SK-N-SH (cell line): ENCODE measurements at regions not wholly inside any gene's neighbourhood (a gene's known extent, or its start where the extent isn't known, plus 50 kb on each side); places are given as distances from the start of the nearest gene placed in this dataset.

Experiments used
- CTCF ChIA-PET: fragments of 300-600, 350-600 bp; formaldehyde crosslinking; extraction: SDS; loops from one replicate; lab custom pipeline; 2021; lab: Yijun Ruan, JAX
- POLR2A ChIA-PET: fragments of 350-600 bp; sonication (Branson Sonifier 250); formaldehyde crosslinking; extraction: SDS; loops from one replicate; lab custom pipeline; 2020; ENCODE audit warnings: antibody characterized with exemption, inconsistent platforms; lab: Yijun Ruan, JAX
- DNase-seq: peaks from one replicate; pipeline ENCODE4 v3.0.0; 2012
- H2AFZ ChIP-seq: fragments of 200-600 bp; sonication (generic); 2 replicates; pipeline ENCODE4 v1.8.1; 2016; ENCODE audit warnings: antibody characterized with exemption, mild to moderate bottlenecking, low read depth
- H3F3A ChIP-seq: fragments of 200-600 bp; sonication (generic); replicated peaks from 2 replicates; pipeline ENCODE3; 2016; ENCODE audit warnings: antibody characterized with exemption, mild to moderate bottlenecking; ENCODE audit not compliant: insufficient read depth
- H3K27ac ChIP-seq, 2 experiments: fragments of 200-500 bp in 1 of 2; fragments of 200-600 bp in 1 of 2; sonication (Bioruptor generic) in 1 of 2; sonication (generic), shearing (Covaris generic) in 1 of 2; 2 replicates each; pipeline versions ENCODE4 v1.5.1 to v1.6.1; 2014 to 2016; ENCODE audit warnings: low read depth in 2 of 2, inconsistent platforms in 1 of 2, low read length in 1 of 2, mild to moderate bottlenecking in 1 of 2, mixed read lengths in 1 of 2
- H3K27me3 ChIP-seq: fragments of 200-600 bp; sonication (generic), shearing (Covaris generic); 2 replicates; pipeline ENCODE4 v1.6.1; 2016; ENCODE audit warnings: mixed run types; ENCODE audit not compliant: insufficient read depth
- H3K36me3 ChIP-seq, 2 experiments: fragments of 200-500 bp in 1 of 2; fragments of 200-600 bp in 1 of 2; sonication (Bioruptor generic) in 1 of 2; sonication (generic) in 1 of 2; replicated peaks in 1 of 2; 2 replicates each; pipeline versions ENCODE3 to v1.5.1; 2014 to 2016; ENCODE audit warnings: low read length in 1 of 2, mild to moderate bottlenecking in 1 of 2; ENCODE audit not compliant: insufficient read depth in 2 of 2, control insufficient read depth in 1 of 2
- H3K4me1 ChIP-seq, 2 experiments: fragments of 200-500 bp in 1 of 2; fragments of 200-600 bp in 1 of 2; sonication (Bioruptor generic) in 1 of 2; sonication (generic), shearing (Covaris generic) in 1 of 2; 2 replicates each; pipeline versions ENCODE4 v1.5.1 to v1.6.1; 2014 to 2016; ENCODE audit warnings: low read depth in 1 of 2, low read length in 1 of 2, mixed run types in 1 of 2; ENCODE audit not compliant: insufficient read depth in 2 of 2, control insufficient read depth in 1 of 2
- H3K4me2 ChIP-seq: fragments of 200-600 bp; sonication (generic), shearing (Covaris generic); 2 replicates; pipeline ENCODE4 v1.6.1; 2017; ENCODE audit warnings: mixed run types
- H3K4me3 ChIP-seq, 2 experiments: fragments of 200-500 bp in 1 of 2; fragments of 200-600 bp in 1 of 2; sonication (Bioruptor generic) in 1 of 2; sonication (generic), shearing (Covaris generic) in 1 of 2; 2 replicates each; pipeline versions ENCODE4 v1.5.1 to v1.8.1; 2014 to 2016; ENCODE audit warnings: low read depth in 2 of 2, inconsistent platforms in 1 of 2, low read length in 1 of 2, mild to moderate bottlenecking in 1 of 2, mixed read lengths in 1 of 2, moderate library complexity in 1 of 2
- H3K79me2 ChIP-seq: fragments of 200-600 bp; sonication (generic); 2 replicates; pipeline ENCODE4 v1.8.1; 2017; ENCODE audit warnings: mild to moderate bottlenecking; ENCODE audit not compliant: insufficient read depth
- H3K9ac ChIP-seq: fragments of 200-600 bp; sonication (generic); 2 replicates; pipeline ENCODE4 v1.6.1; 2017; ENCODE audit warnings: mixed run types
- H3K9me2 ChIP-seq: fragments of 200-600 bp; sonication (generic); 2 replicates; pipeline ENCODE4 v1.6.1; 2017; ENCODE audit warnings: mixed run types
- H3K9me3 ChIP-seq: fragments of 200-600 bp; sonication (generic); 2 replicates; pipeline ENCODE4 v1.6.1; 2017; ENCODE audit warnings: mixed run types, mild to moderate bottlenecking, moderate library complexity
- H4K20me1 ChIP-seq: fragments of 200-600 bp; sonication (generic); 2 replicates; pipeline ENCODE4 v1.6.1; 2017; ENCODE audit warnings: mild to moderate bottlenecking, mixed run types; ENCODE audit not compliant: insufficient read depth
- ELF1 ChIP-seq: IDR thresholded peaks from 2 replicates; pipeline ENCODE4 v1.4.0; 2012
- EP300 ChIP-seq, 2 experiments: IDR thresholded peaks; 2 replicates each; pipeline versions ENCODE4 v1.4.0 to v1.6.1; 2012; ENCODE audit warnings: borderline replicate concordance in 1 of 2, low read depth in 1 of 2, low read length in 1 of 2
- EZH2phosphoT487 ChIP-seq: fragments of 200-600 bp; sonication (generic); IDR thresholded peaks from 2 replicates; pipeline ENCODE4 v1.6.1; 2017; ENCODE audit warnings: low read depth, mixed run types, mild to moderate bottlenecking, antibody characterized with exemption, moderate library complexity, borderline replicate concordance
- FOSL2 ChIP-seq: IDR thresholded peaks from 2 replicates; pipeline ENCODE4 v1.4.0; 2012; ENCODE audit warnings: low read depth, mild to moderate bottlenecking, moderate library complexity, borderline replicate concordance
- FOXJ3 ChIP-seq: sonication (generic); formaldehyde crosslinking; IDR thresholded peaks from 2 replicates; pipeline ENCODE4 v1.5.1; 2020; ENCODE audit warnings: mild to moderate bottlenecking, missing genetic modification reagents
- GATA2 ChIP-seq: sonication (generic); formaldehyde crosslinking; IDR thresholded peaks from 2 replicates; pipeline ENCODE4 v1.5.0; 2020; ENCODE audit warnings: mild to moderate bottlenecking, missing genetic modification reagents
- IRF3 ChIP-seq: fragments of 150-350 bp; IDR thresholded peaks from 2 replicates; pipeline ENCODE4 v1.6.1; 2016; ENCODE audit warnings: mild to moderate bottlenecking, low read depth, low read length
- JUND ChIP-seq: IDR thresholded peaks from 2 replicates; pipeline ENCODE4 v1.4.0; 2012
- MEF2A ChIP-seq: IDR thresholded peaks from 2 replicates; pipeline ENCODE4 v1.4.0; 2012; ENCODE audit warnings: low read depth, borderline replicate concordance
- MXI1 ChIP-seq: IDR thresholded peaks from 2 replicates; pipeline ENCODE4 v1.6.1; 2012; ENCODE audit warnings: mild to moderate bottlenecking, low read depth, low read length, improper control_type of control experiment
- NRF1 ChIP-seq: IDR thresholded peaks from 2 replicates; pipeline ENCODE4 v1.6.1; 2012; ENCODE audit warnings: low read depth, mild to moderate bottlenecking, low read length
- PBX3 ChIP-seq: IDR thresholded peaks from 2 replicates; pipeline ENCODE4; 2012
- RXRA ChIP-seq: IDR thresholded peaks from 2 replicates; pipeline ENCODE4 v1.4.0; 2012; ENCODE audit warnings: low read depth, mild to moderate bottlenecking, borderline replicate concordance
- SMC3 ChIP-seq: IDR thresholded peaks from 2 replicates; pipeline ENCODE4 v1.6.1; 2012; ENCODE audit warnings: low read depth, low read length, improper control_type of control experiment
- TAF1 ChIP-seq: IDR thresholded peaks from 2 replicates; pipeline ENCODE4 v1.6.1; 2012; ENCODE audit warnings: low read depth, mild to moderate bottlenecking, low read length, moderate library complexity, borderline replicate concordance
- USF2 ChIP-seq: fragments of 150-350 bp; IDR thresholded peaks from 2 replicates; pipeline ENCODE4 v1.6.1; 2017; ENCODE audit warnings: antibody characterized with exemption, low read length, low read depth, borderline replicate concordance
- ZBTB33 ChIP-seq: IDR thresholded peaks from 2 replicates; pipeline ENCODE4 v1.4.0; 2012; ENCODE audit warnings: low read depth, borderline replicate concordance
- WGBS: methylation state at CpG from one replicate; pipeline ENCODE4 v1.1.6; 2017; ENCODE audit warnings: low lambda C conversion rate; 5-methylcytosine and 5-hydroxymethylcytosine counted together

GRCh38 chr1:194073833-194074232 lies 887.4 kb upstream of the B3GALT2 start:
- POLR2A ChIA-PET, result no interaction called here
- H3K9me3 ChIP-seq, result no peaks in the 10 kb centered on the region
- no peaks in the 10 kb centered on the region for H3K9me2 ChIP-seq
- CTCF ChIA-PET, result no interaction called here
- H3K36me3 ChIP-seq, result no peaks in the 10 kb centered on the region
- H3K79me2 ChIP-seq, result no peaks in the 10 kb centered on the region
- H2AFZ ChIP-seq, result no peak overlapping the region
- no peak overlapping the region for H3K9ac ChIP-seq
- no peak for DNase-seq
- H3K4me3 ChIP-seq, result no peak overlapping the region
- no peak overlapping the region; a peak in 1 of 4 replicates for H3K27ac ChIP-seq
- 17% methylated on average over 3 of the region's 3 CpGs for WGBS
- H3F3A ChIP-seq, result no peaks in the 10 kb centered on the region
- H3K4me2 ChIP-seq, result no peak overlapping the region
- no peak for TF ChIP-seq RXRA
- peak; percentile 45; the same call in 1 of the 2 replicates for TF ChIP-seq GATA2 (CRISPR knock-in tag)
- TF ChIP-seq EZH2phosphoT487, result no peak
- no peaks in the 10 kb centered on the region for H4K20me1 ChIP-seq
- H3K4me1 ChIP-seq, result peaks cover 0 to 9% of the 10 kb centered on the region in 2 experiments; a peak in 2 of 4 replicates
- H3K27me3 ChIP-seq, result no peaks in the 10 kb centered on the region

- no peaks in the 10 kb centered on the region for H3K9me2 ChIP-seq
- no peaks in the 10 kb centered on the region for H3K9me3 ChIP-seq
- no peaks in the 10 kb centered on the region for H3K79me2 ChIP-seq
- peak; percentile 4 for DNase-seq
- H3K27ac ChIP-seq, result no peak overlapping the region
- no peaks in the 10 kb centered on the region for H3K36me3 ChIP-seq
- H3K4me1 ChIP-seq, result peaks cover 0 to 9% of the 10 kb centered on the region in 2 experiments; a peak in 2 of 4 replicates
- H3K4me2 ChIP-seq, result no peak overlapping the region
- POLR2A ChIA-PET, result no interaction called here
- H2AFZ ChIP-seq, result no peak overlapping the region
- no peak overlapping the region for H3K9ac ChIP-seq
- H3K27me3 ChIP-seq, result no peaks in the 10 kb centered on the region
- CTCF ChIA-PET, result interaction anchor here (0.6 kb wide), 1 partner anchor 57 kb away, joined by 3 read pairs; no protein-coding TSS in a partner anchor
- H3K4me3 ChIP-seq, result no peak overlapping the region
- no peaks in the 10 kb centered on the region for H4K20me1 ChIP-seq
- H3F3A ChIP-seq, result no peaks in the 10 kb centered on the region
- no peak for TF ChIP-seq ELF1
- TF ChIP-seq SMC3, result no peak
- TF ChIP-seq MXI1, result no peak
- TF ChIP-seq EP300 (IDR thresholded peaks at IDR 0.05; ENCODE audit: borderline replicate concordance in 1 of 2, low read depth in 1 of 2, low read length in 1 of 2), result 0 out of 4 replicates have a peak, but pooled peaks of 1 of the 2 experiments have one; percentile 34
- no peak for TF ChIP-seq NRF1
- no peak for TF ChIP-seq FOSL2
- TF ChIP-seq GATA2 (CRISPR knock-in tag), result peak; percentile 52
- no peak for TF ChIP-seq TAF1
- TF ChIP-seq, all 33 proteins: peak for 2
Measured at GRCh38 chr1:194071205-194071604, 884.8 kb upstream of the B3GALT2 start.

GRCh38 chr1:194069831-194070218 lies 883.4 kb upstream of the B3GALT2 start:
- DNase-seq, result no peak
- Histone ChIP-seq H3K36me3 (no peaks in the 10 kb centered on the region), H3K27ac (no peak overlapping the region), H3K4me2 (no peak overlapping the region), H4K20me1 (no peaks in the 10 kb centered on the region), H2AFZ (no peak overlapping the region), H3K4me1 (peaks cover 0 to 9% of the 10 kb centered on the region in 2 experiments; a peak in 2 of 4 replicates), H3K9ac (no peak overlapping the region), H3K9me3 (no peaks in the 10 kb centered on the region), H3K27me3 (no peaks in the 10 kb centered on the region), H3K4me3 (no peak overlapping the region), H3F3A (no peaks in the 10 kb centered on the region), H3K79me2 (no peaks in the 10 kb centered on the region), H3K9me2 (no peaks in the 10 kb centered on the region)
- WGBS, result 55% methylated on average over 1 of the region's 1 CpG
- POLR2A ChIA-PET, result interaction anchor here (0.6 kb wide), 1 partner anchor 44 kb away, joined by 3 read pairs; no protein-coding TSS in a partner anchor
- CTCF ChIA-PET, result no interaction called here
- TF ChIP-seq TAF1, result no peak
- TF ChIP-seq NRF1, result no peak
- TF ChIP-seq USF2, result no peak
- no peak for TF ChIP-seq ZBTB33
- no peak for TF ChIP-seq JUND
- TF ChIP-seq IRF3, result no peak
- no peak for TF ChIP-seq FOXJ3 (CRISPR knock-in tag)
- no peak for TF ChIP-seq EP300 (IDR thresholded peaks at IDR 0.05; ENCODE audit: borderline replicate concordance in 1 of 2, low read depth in 1 of 2, low read length in 1 of 2)
- no peak for TF ChIP-seq MEF2A
- TF ChIP-seq PBX3, result no peak
